ENCODE measurements at regions not wholly inside any gene's neighbourhood (a gene's known extent, or its start where the extent isn't known, plus 50 kb on each side); places are given as distances from the start of the nearest gene placed in this dataset.

DNA sequence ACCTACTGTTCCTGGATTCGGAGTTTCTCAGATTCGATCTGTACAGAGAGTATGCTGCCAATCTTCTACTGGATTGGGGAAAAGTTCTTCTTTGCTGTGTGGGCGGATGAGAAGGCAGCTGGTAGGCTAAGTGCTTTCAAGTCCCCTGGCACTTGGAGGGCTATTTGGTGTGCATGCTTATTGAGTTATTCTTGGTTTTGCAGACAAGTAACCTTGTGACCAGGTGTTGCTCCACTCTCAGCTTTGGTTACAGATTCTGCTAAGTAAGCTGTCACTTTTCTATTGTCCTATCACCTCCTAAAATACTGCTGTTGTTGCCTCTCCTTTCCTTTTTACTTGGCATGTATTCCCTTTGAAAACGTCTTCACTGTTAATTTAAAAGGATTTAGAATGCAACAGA, 1375.1 kb upstream of the LRRTM3 start:
- H3K27me3 Mint-ChIP-seq (ENCODE audit: low read depth in 2 of 2): no peaks in the 10 kb centered on the region
- TF ChIP-seq, protein P1, sequence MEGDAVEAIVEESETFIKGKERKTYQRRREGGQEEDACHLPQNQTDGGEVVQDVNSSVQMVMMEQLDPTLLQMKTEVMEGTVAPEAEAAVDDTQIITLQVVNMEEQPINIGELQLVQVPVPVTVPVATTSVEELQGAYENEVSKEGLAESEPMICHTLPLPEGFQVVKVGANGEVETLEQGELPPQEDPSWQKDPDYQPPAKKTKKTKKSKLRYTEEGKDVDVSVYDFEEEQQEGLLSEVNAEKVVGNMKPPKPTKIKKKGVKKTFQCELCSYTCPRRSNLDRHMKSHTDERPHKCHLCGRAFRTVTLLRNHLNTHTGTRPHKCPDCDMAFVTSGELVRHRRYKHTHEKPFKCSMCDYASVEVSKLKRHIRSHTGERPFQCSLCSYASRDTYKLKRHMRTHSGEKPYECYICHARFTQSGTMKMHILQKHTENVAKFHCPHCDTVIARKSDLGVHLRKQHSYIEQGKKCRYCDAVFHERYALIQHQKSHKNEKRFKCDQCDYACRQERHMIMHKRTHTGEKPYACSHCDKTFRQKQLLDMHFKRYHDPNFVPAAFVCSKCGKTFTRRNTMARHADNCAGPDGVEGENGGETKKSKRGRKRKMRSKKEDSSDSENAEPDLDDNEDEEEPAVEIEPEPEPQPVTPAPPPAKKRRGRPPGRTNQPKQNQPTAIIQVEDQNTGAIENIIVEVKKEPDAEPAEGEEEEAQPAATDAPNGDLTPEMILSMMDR (IDR thresholded peaks at IDR 0.05): no peak
- Histone ChIP-seq H3K27ac (ENCODE audit: low read length) (no peak overlapping the region), H3K9me3 (ENCODE audit: control insufficient read depth, insufficient read depth, low read length) (peaks cover 4% of the 10 kb centered on the region), H3K27me3 (ENCODE audit: control insufficient read depth, insufficient read depth, low read length) (no peaks in the 10 kb centered on the region), H3K4me1 (ENCODE audit: control insufficient read depth, insufficient read depth, low read length) (no peaks in the 10 kb centered on the region), H3K36me3 (ENCODE audit: control insufficient read depth, insufficient read depth, low read length) (no peaks in the 10 kb centered on the region), H3K4me3 (ENCODE audit: low read length) (no peak overlapping the region)
- intact Hi-C loops (cut with micrococcal nuclease): no loop called here
- no peaks in the 10 kb centered on the region for H3K4me1 Mint-ChIP-seq
- no peaks in the 10 kb centered on the region for H3K36me3 Mint-ChIP-seq
- ATAC-seq (no peak), DNase-seq (no peak)
- no CpG with 5 or more reads among the region's 4 CpGs for WGBS (ENCODE audit: insufficient coverage)
- H3K27ac Mint-ChIP-seq: no peak overlapping the region
- H3K4me3 Mint-ChIP-seq: no peak overlapping the region
- H3K9me3 Mint-ChIP-seq: peaks cover 0 to 34% of the 10 kb centered on the region in 2 donors

DNA sequence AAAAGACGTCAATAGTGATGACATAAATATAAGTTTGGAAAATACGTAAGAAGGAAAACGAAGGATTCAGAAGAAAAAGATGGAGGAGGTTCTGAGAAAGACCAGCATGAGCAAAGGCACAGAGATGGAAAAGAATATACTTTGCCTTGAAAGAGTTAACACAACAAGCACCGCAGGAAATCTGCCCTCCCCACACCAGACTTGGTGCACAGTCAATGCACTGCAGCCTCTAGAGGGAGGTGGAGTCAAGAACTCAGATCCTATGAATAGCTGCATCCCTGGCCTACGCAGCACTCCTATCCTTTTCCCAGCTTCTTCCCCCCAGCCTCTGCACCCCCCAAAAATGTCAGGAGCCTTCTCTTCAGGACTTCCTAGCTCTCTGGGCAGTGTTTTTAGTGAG, 1370.6 kb upstream of the LRRTM3 start:
- ATAC-seq (no peak), DNase-seq (no peak)
- intact Hi-C loops (cut with micrococcal nuclease): no loop called here
- Histone ChIP-seq H3K27ac (ENCODE audit: low read length) (no peak overlapping the region), H3K9me3 (ENCODE audit: control insufficient read depth, insufficient read depth, low read length) (peaks cover 4% of the 10 kb centered on the region), H3K4me3 (ENCODE audit: low read length) (no peak overlapping the region), H3K27me3 (ENCODE audit: control insufficient read depth, insufficient read depth, low read length) (no peaks in the 10 kb centered on the region), H3K4me1 (ENCODE audit: control insufficient read depth, insufficient read depth, low read length) (no peaks in the 10 kb centered on the region), H3K36me3 (ENCODE audit: control insufficient read depth, insufficient read depth, low read length) (no peaks in the 10 kb centered on the region)
- no peak overlapping the region for H3K4me3 Mint-ChIP-seq
- no peaks in the 10 kb centered on the region for H3K36me3 Mint-ChIP-seq
- peaks cover 0 to 22% of the 10 kb centered on the region in 2 donors for H3K9me3 Mint-ChIP-seq
- H3K27me3 Mint-ChIP-seq (ENCODE audit: low read depth in 2 of 2): no peaks in the 10 kb centered on the region
- no peak overlapping the region for H3K27ac Mint-ChIP-seq
- TF ChIP-seq, protein P1 (IDR thresholded peaks at IDR 0.05): no peak
- H3K4me1 Mint-ChIP-seq: no peaks in the 10 kb centered on the region
- no CpG with 5 or more reads among the region's 5 CpGs for WGBS (ENCODE audit: insufficient coverage)

DNA sequence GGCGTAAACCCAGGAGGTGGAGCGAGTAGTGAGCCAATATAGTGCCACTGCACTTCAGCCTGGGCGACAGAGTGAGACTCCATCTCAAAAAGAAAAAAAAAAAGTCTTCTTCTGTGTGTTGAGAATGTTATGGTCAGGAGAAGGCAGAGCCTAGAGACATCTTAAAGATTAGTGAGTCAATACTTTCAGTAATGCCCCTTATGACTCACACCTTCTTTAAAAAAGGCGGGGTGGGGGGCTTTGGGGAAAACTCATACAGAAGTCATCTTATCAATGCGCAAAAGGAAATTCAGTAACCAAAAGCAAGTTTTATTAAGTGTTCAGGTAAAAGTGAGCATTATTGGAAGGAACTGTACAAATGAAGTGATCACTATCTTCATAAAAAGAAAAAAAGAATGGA, 1369.8 kb upstream of the LRRTM3 start:
- intact Hi-C loops (cut with micrococcal nuclease): no loop called here
- WGBS (ENCODE audit: insufficient coverage): 94% methylated on average over 4 of the region's 5 CpGs
- TF ChIP-seq, protein P1 (IDR thresholded peaks at IDR 0.05): no peak

DNA sequence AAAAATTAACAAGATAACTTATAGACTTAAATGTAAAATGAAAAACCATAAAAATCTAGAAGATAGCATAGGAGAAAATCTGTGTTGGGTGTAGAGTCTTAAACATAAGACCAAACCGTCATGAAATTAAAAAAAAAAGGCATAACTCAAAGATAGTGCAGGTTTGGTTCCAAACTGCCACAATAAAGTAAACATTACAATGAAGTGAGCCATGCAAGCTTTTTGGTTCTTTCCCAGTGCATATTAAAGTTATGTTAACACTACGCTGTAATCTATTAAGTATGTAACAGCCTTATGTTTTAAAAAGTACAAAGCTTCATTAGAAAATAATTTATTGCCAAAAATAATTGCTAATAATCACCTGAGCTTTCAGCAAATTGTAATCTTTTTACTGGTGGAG, 1366.5 kb upstream of the LRRTM3 start:
- Mint-ChIP-seq H3K27me3 (ENCODE audit: low read depth in 2 of 2) (no peaks in the 10 kb centered on the region), H3K4me1 (no peaks in the 10 kb centered on the region), H3K4me3 (no peak overlapping the region), H3K9me3 (peaks cover 5 to 16% of the 10 kb centered on the region in 2 donors), H3K36me3 (no peaks in the 10 kb centered on the region), H3K27ac (no peak overlapping the region)
- Histone ChIP-seq H3K36me3 (ENCODE audit: control insufficient read depth, insufficient read depth, low read length) (no peaks in the 10 kb centered on the region), H3K9me3 (ENCODE audit: control insufficient read depth, insufficient read depth, low read length) (peaks cover 8% of the 10 kb centered on the region), H3K4me1 (ENCODE audit: control insufficient read depth, insufficient read depth, low read length) (no peaks in the 10 kb centered on the region), H3K27ac (ENCODE audit: low read length) (no peak overlapping the region), H3K4me3 (ENCODE audit: low read length) (no peak overlapping the region), H3K27me3 (ENCODE audit: control insufficient read depth, insufficient read depth, low read length) (no peaks in the 10 kb centered on the region)
- intact Hi-C loops (cut with micrococcal nuclease): no loop called here
- DNase-seq (no peak), ATAC-seq (no peak)
- WGBS (ENCODE audit: insufficient coverage): 60% methylated on average over 1 of the region's 2 CpGs
- TF ChIP-seq, protein P1 (IDR thresholded peaks at IDR 0.05): no peak

More for the DNA sequence above, 1369.8 kb upstream of the LRRTM3 start:
- Histone ChIP-seq H3K27ac (ENCODE audit: low read length) (no peak overlapping the region), H3K9me3 (ENCODE audit: control insufficient read depth, insufficient read depth, low read length) (peaks cover 4% of the 10 kb centered on the region), H3K4me1 (ENCODE audit: control insufficient read depth, insufficient read depth, low read length) (no peaks in the 10 kb centered on the region), H3K4me3 (ENCODE audit: low read length) (no peak overlapping the region), H3K27me3 (ENCODE audit: control insufficient read depth, insufficient read depth, low read length) (no peaks in the 10 kb centered on the region), H3K36me3 (ENCODE audit: control insufficient read depth, insufficient read depth, low read length) (no peaks in the 10 kb centered on the region)
- H3K9me3 Mint-ChIP-seq: peaks cover 3 to 19% of the 10 kb centered on the region in 2 donors
- H3K4me3 Mint-ChIP-seq: no peak overlapping the region
- no peak overlapping the region for H3K27ac Mint-ChIP-seq
- no peaks in the 10 kb centered on the region for H3K27me3 Mint-ChIP-seq (ENCODE audit: low read depth in 2 of 2)
- H3K36me3 Mint-ChIP-seq: no peaks in the 10 kb centered on the region
- no peaks in the 10 kb centered on the region for H3K4me1 Mint-ChIP-seq
- ATAC-seq (no peak), DNase-seq (no peak)

All from natural killer cell (primary cell).